ENCODE measurements at regions not wholly inside any gene's neighbourhood (a gene's known extent, or its start where the extent isn't known, plus 50 kb on each side); places are given as distances from the start of the nearest gene placed in this dataset.

GRCh38 chr15:45943240-45943639 is 308.4 kb downstream of the SQOR start:
- Histone ChIP-seq H3K27me3 (no peaks in the 10 kb centered on the region), H3K36me3 (no peaks in the 10 kb centered on the region), H3K4me3 (no peak overlapping the region), H3K4me1 (ENCODE audit: low read depth) (no peaks in the 10 kb centered on the region), H3K27ac (no peak overlapping the region), H3K9me3 (ENCODE audit: low read depth) (no peaks in the 10 kb centered on the region)
- TF ChIP-seq, protein P1, sequence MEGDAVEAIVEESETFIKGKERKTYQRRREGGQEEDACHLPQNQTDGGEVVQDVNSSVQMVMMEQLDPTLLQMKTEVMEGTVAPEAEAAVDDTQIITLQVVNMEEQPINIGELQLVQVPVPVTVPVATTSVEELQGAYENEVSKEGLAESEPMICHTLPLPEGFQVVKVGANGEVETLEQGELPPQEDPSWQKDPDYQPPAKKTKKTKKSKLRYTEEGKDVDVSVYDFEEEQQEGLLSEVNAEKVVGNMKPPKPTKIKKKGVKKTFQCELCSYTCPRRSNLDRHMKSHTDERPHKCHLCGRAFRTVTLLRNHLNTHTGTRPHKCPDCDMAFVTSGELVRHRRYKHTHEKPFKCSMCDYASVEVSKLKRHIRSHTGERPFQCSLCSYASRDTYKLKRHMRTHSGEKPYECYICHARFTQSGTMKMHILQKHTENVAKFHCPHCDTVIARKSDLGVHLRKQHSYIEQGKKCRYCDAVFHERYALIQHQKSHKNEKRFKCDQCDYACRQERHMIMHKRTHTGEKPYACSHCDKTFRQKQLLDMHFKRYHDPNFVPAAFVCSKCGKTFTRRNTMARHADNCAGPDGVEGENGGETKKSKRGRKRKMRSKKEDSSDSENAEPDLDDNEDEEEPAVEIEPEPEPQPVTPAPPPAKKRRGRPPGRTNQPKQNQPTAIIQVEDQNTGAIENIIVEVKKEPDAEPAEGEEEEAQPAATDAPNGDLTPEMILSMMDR (IDR thresholded peaks at IDR 0.05; ENCODE audit: low read depth, low read length) = no peak
- DNase-seq (ENCODE audit: low read depth in 1 of 2, low spot score in 1 of 2) = no peak

- no peaks in the 10 kb centered on the region for H3K4me1 ChIP-seq (ENCODE audit: low read depth)
- H3K27me3 ChIP-seq = no peaks in the 10 kb centered on the region
- H3K36me3 ChIP-seq = no peaks in the 10 kb centered on the region
- no peak for DNase-seq (ENCODE audit: low read depth in 1 of 2, low spot score in 1 of 2)
- H3K4me3 ChIP-seq = no peak overlapping the region
- no peaks in the 10 kb centered on the region for H3K9me3 ChIP-seq (ENCODE audit: low read depth)
- H3K27ac ChIP-seq = no peak overlapping the region
- TF ChIP-seq, protein P1 (IDR thresholded peaks at IDR 0.05; ENCODE audit: low read depth, low read length) = no peak
Measured at GRCh38 chr15:45946111-45946510, 311.3 kb downstream of the SQOR start.

GRCh38 chr15:45948181-45948621 is 313.4 kb downstream of the SQOR start:
- no peaks in the 10 kb centered on the region for H3K9me3 ChIP-seq (ENCODE audit: low read depth)
- DNase-seq (ENCODE audit: low read depth in 1 of 2, low spot score in 1 of 2) = no peak
- H3K4me1 ChIP-seq (ENCODE audit: low read depth) = no peaks in the 10 kb centered on the region
- H3K36me3 ChIP-seq = no peaks in the 10 kb centered on the region
- H3K27me3 ChIP-seq = no peaks in the 10 kb centered on the region
- no peak overlapping the region for H3K27ac ChIP-seq
- H3K4me3 ChIP-seq = no peak overlapping the region
- TF ChIP-seq, protein P1 (IDR thresholded peaks at IDR 0.05; ENCODE audit: low read depth, low read length) = no peak

DNA sequence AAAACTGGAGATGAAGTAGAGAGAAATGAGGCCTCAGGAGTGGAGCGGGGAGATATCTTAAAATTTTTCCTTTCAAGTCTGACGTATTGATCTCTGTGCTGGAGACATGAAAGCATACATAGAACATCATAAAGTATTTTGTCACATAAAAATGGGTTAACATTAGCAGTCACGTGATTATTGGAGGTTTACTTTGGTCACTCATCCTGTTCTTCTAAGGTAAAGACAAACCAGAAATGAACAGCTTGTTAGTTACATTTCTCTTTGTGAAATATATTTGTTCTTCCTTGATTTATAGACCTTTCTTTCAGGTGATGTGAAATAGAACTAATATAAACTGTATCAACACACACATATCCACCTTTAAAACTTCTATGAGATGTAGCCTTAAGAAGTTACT is 324.1 kb downstream of the SQOR start:
- H3K27ac ChIP-seq = no peak overlapping the region
- H3K36me3 ChIP-seq = no peaks in the 10 kb centered on the region
- H3K4me3 ChIP-seq = no peak overlapping the region
- H3K9me3 ChIP-seq (ENCODE audit: low read depth) = no peaks in the 10 kb centered on the region
- no peaks in the 10 kb centered on the region for H3K4me1 ChIP-seq (ENCODE audit: low read depth)
- no peak for DNase-seq (ENCODE audit: low read depth in 1 of 2, low spot score in 1 of 2)
- TF ChIP-seq, protein P1 (IDR thresholded peaks at IDR 0.05; ENCODE audit: low read depth, low read length) = no peak
- H3K27me3 ChIP-seq = no peaks in the 10 kb centered on the region

DNA sequence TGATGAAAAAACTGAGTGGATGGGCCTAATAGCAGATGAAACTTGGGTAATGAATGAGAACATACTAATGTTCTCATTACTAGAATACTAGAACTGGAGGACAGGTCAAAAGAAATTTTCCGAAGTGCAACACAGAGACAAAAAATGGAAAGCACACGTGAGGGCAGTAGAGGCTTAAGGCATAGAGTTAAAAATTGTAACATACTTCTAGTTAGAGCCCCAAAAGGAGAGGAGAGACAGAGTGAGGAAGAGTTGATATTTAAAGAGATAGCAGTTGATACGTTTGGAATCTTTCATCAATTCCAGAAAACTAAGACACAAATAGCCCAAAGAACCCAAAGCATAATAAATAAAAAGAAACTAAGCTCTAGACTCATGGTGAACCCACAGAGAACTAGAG is 327.9 kb downstream of the SQOR start:
- Histone ChIP-seq H3K9me3 (ENCODE audit: low read depth) (no peaks in the 10 kb centered on the region), H3K4me3 (no peak overlapping the region), H3K4me1 (ENCODE audit: low read depth) (no peaks in the 10 kb centered on the region), H3K36me3 (no peaks in the 10 kb centered on the region), H3K27me3 (no peaks in the 10 kb centered on the region), H3K27ac (no peak overlapping the region)
- DNase-seq (ENCODE audit: low read depth in 1 of 2, low spot score in 1 of 2) = no peak
- TF ChIP-seq, protein P1 (IDR thresholded peaks at IDR 0.05; ENCODE audit: low read depth, low read length) = no peak

DNA sequence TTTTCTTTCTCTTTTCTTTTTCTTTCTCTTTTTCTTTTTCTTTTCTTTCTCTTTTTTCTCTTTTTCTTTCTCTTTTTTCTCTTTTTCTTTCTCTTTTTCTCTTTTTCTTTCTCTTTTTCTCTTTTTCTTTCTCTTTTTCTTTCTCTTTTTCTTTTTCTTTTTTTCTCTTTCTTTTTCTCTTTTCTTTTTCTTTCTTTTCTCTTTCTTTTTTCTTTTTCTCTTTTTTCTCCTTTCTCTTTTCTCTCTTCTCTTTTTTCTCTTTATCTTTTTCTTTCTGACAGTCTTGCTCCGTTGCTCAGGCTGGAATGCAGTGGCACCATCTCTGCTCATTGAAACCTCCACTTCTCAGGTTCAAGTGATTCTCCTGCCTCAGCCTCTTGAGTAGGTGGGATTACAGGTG is 335.7 kb downstream of the SQOR start:
- no peaks in the 10 kb centered on the region for H3K9me3 ChIP-seq (ENCODE audit: low read depth)
- no peaks in the 10 kb centered on the region for H3K36me3 ChIP-seq
- H3K27ac ChIP-seq = no peak overlapping the region
- H3K4me3 ChIP-seq = no peak overlapping the region
- no peaks in the 10 kb centered on the region for H3K27me3 ChIP-seq
- no peaks in the 10 kb centered on the region for H3K4me1 ChIP-seq (ENCODE audit: low read depth)
- TF ChIP-seq, protein P1 (IDR thresholded peaks at IDR 0.05; ENCODE audit: low read depth, low read length) = no peak
- no peak for DNase-seq (ENCODE audit: low read depth in 1 of 2, low spot score in 1 of 2)
